ENCODE measurements at regions not wholly inside any gene's neighbourhood (a gene's known extent, or its start where the extent isn't known, plus 50 kb on each side); places are given as distances from the start of the nearest gene placed in this dataset.

GRCh38 chr11:60592601-60593000 lies 77.4 kb downstream of the MS4A13 start:
- H3K27me3 ChIP-seq, result no peaks in the 10 kb centered on the region
- ATAC-seq, result no peak
- TF ChIP-seq CTCF (IDR thresholded peaks at IDR 0.05) (no peak), POLR2A (IDR thresholded peaks at IDR 0.05) (no peak)
- DNase-seq, result no peak
- H3K4me3 ChIP-seq, result no peak overlapping the region
- no peaks in the 10 kb centered on the region for H3K4me1 ChIP-seq
- no peaks in the 10 kb centered on the region for H3K9me3 ChIP-seq
- no peak overlapping the region for H3K27ac ChIP-seq
- H3K36me3 ChIP-seq (replicated peaks in 1 of 2; ENCODE audit: insufficient read depth in 1 of 2, low read depth in 2 of 2), result no peaks in the 10 kb centered on the region
- WGBS, 2 donors, result 88 to 90% methylated on average over 4 of the region's 4 CpGs
- intact Hi-C loops (cut with DNase I), result no loop called here

DNA sequence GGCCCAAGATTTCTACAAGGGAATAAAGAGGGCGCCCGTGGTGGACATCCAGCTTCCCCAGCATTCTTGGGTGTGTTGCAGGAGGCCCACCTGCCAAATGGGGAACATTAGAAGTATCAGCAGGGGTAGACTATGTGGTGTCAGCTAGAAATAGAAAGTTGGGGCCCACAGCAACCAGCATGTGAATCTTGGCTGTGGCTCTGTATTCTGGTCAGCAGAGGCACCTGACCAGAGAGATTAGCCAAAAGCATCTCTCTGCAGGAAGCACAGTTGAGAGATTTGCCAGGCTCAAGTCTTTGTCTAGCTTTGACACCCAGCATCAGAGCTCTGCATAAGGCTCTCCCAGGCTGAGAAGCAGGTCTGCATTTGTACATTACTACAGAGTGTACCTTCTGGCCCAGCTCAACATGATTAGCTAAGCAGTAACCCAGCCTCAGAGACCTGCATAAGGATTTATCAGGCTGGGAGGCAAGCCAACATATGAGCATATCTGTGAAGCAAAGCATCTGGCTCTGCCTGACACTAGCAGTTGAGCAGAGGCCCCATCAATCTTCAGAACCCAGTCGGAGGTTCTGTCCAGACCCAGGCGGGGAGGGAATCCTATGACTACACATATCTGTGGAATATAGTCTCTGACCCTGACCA lies 79.9 kb downstream of the MS4A13 start:
- H3K27me3 ChIP-seq, result no peaks in the 10 kb centered on the region
- no peak overlapping the region for H3K27ac ChIP-seq
- H3K4me1 ChIP-seq, result no peaks in the 10 kb centered on the region
- ATAC-seq (peak; percentile 52), DNase-seq (peak; percentile 22 to 54 (median 46))
- intact Hi-C loops (cut with DNase I), result no loop called here
- 61 to 68% methylated on average over 4 of the region's 4 CpGs for WGBS, 2 donors
- no peak overlapping the region for H3K4me3 ChIP-seq
- H3K9me3 ChIP-seq, result no peaks in the 10 kb centered on the region
- no peaks in the 10 kb centered on the region for H3K36me3 ChIP-seq (replicated peaks in 1 of 2; ENCODE audit: insufficient read depth in 1 of 2, low read depth in 2 of 2)
- no peak for TF ChIP-seq POLR2A (IDR thresholded peaks at IDR 0.05)
- TF ChIP-seq CTCF (IDR thresholded peaks at IDR 0.05), result no peak

DNA sequence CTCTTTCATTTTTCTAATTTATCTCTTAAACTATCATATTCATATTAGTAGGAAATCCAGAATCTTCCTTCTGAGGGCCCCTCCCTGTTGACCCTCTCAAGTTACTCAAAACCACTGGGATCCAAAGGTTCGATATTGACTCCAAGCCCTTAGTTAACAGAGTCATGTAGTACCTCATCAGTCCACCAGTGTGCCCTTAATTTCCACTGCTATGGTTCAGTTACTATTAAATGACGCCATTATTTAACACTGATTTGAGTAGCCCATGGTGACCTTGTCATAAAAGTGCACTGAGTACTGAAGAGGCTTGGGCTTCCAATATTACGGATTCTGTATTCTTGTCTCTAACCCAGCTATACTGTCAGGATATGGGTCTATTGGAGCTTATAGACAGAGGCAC lies 91.9 kb upstream of the MS4A8 start:
- Histone ChIP-seq H3K9me3 (no peaks in the 10 kb centered on the region), H3K36me3 (replicated peaks in 1 of 2; ENCODE audit: insufficient read depth in 1 of 2, low read depth in 2 of 2) (no peaks in the 10 kb centered on the region), H3K4me1 (no peaks in the 10 kb centered on the region), H3K27me3 (no peaks in the 10 kb centered on the region), H3K27ac (no peak overlapping the region), H3K4me3 (no peak overlapping the region)
- 69 to 86% methylated on average over 3 of the region's 3 CpGs for WGBS, 2 donors
- intact Hi-C loops (cut with DNase I), result no loop called here
- no peak for DNase-seq
- TF ChIP-seq CTCF (IDR thresholded peaks at IDR 0.05), result no peak
- no peak for TF ChIP-seq POLR2A (IDR thresholded peaks at IDR 0.05)
- ATAC-seq, result no peak

GRCh38 chr11:60609632-60610031 lies 89.8 kb upstream of the MS4A8 start:
- TF ChIP-seq CTCF (IDR thresholded peaks at IDR 0.05) (no peak), POLR2A (IDR thresholded peaks at IDR 0.05) (no peak)
- no peaks in the 10 kb centered on the region for H3K36me3 ChIP-seq (replicated peaks in 1 of 2; ENCODE audit: insufficient read depth in 1 of 2, low read depth in 2 of 2)
- intact Hi-C loops (cut with DNase I), result loop anchor here (10.0 kb wide), 1 partner anchor 345 kb away; no protein-coding TSS in a partner anchor
- no peak overlapping the region for H3K27ac ChIP-seq
- H3K9me3 ChIP-seq, result no peaks in the 10 kb centered on the region
- H3K4me3 ChIP-seq, result no peak overlapping the region
- DNase-seq (no peak), ATAC-seq (no peak)
- 67 to 70% methylated on average over 3 of the region's 3 CpGs for WGBS, 2 donors
- H3K27me3 ChIP-seq, result no peaks in the 10 kb centered on the region
- H3K4me1 ChIP-seq, result no peaks in the 10 kb centered on the region

DNA sequence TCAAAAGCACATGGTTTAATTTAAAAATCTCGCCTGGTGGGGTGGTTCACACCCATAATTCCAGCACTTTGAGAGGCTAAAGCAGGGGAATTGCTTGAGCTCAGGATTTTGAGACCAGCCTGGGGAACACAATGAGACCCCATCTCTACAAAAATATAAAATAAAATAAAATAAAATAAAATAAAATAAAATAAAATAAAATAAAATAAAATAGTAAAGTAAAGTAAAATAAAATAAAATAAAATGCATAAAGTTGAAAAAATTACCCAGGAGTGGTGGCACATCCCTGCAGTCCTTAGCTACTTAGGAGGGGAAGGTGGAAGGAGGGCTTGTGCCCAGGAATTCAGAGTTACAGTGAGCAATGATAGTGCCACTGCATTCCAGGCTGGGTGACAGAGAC lies 88.7 kb upstream of the MS4A8 start:
- TF ChIP-seq CTCF (IDR thresholded peaks at IDR 0.05), result no peak
- no peak for TF ChIP-seq POLR2A (IDR thresholded peaks at IDR 0.05)
- Histone ChIP-seq H3K4me3 (no peak overlapping the region), H3K4me1 (no peaks in the 10 kb centered on the region), H3K27ac (no peak overlapping the region), H3K36me3 (replicated peaks in 1 of 2; ENCODE audit: insufficient read depth in 1 of 2, low read depth in 2 of 2) (no peaks in the 10 kb centered on the region), H3K9me3 (no peaks in the 10 kb centered on the region), H3K27me3 (no peaks in the 10 kb centered on the region)
- 67 to 75% methylated on average over 1 of the region's 1 CpG for WGBS, 2 donors
- DNase-seq, result no peak
- ATAC-seq, result no peak
- intact Hi-C loops (cut with DNase I), result loop anchor here (10.0 kb wide), 1 partner anchor 346 kb away; no protein-coding TSS in a partner anchor
